RWPE2 (cell line): ENCODE measurements at regions not wholly inside any gene's neighbourhood (a gene's known extent, or its start where the extent isn't known, plus 50 kb on each side); places are given as distances from the start of the nearest gene placed in this dataset.
A peak's percentile ranks its signal among the peaks of the same experiment; 100 is the strongest.

ENCODE experiments used
- ATAC-seq: fragments of 200-7000 bp; cut with Tn5 transposase; 3 replicates; pipeline ENCODE4 v1.9.1; 2021; ENCODE audit warnings: low read depth
- DNase-seq: peaks from one replicate; pipeline ENCODE4 v3.0.0-alpha.2; 2020; ENCODE audit warnings: low spot score
- H3K27ac ChIP-seq: fragments of 450-650 bp; 2 replicates; pipeline ENCODE4 v1.5.1; 2017; ENCODE audit warnings: mild to moderate bottlenecking; ENCODE audit not compliant: poor library complexity, severe bottlenecking
- H3K27me3 ChIP-seq: fragments of 250-450 bp; sonication (Bioruptor Pico); 2 replicates; pipeline ENCODE4 v1.5.1; 2021; ENCODE audit warnings: mild to moderate bottlenecking, moderate library complexity; ENCODE audit not compliant: insufficient read depth, poor library complexity, severe bottlenecking
- H3K36me3 ChIP-seq: fragments of 250-450 bp; sonication (Bioruptor Pico); 2 replicates; pipeline ENCODE4 v1.5.1; 2020; ENCODE audit warnings: low read depth, mild to moderate bottlenecking, moderate library complexity
- H3K4me1 ChIP-seq: fragments of 250-450 bp; sonication (Bioruptor Pico); 2 replicates; pipeline ENCODE4 v1.5.1; 2021; ENCODE audit warnings: mild to moderate bottlenecking, moderate library complexity; ENCODE audit not compliant: insufficient read depth, poor library complexity, severe bottlenecking
- H3K4me3 ChIP-seq: fragments of 250-450 bp; sonication (Bioruptor Pico); 2 replicates; pipeline ENCODE4 v1.5.1; 2021; ENCODE audit warnings: mild to moderate bottlenecking, moderate library complexity; ENCODE audit not compliant: severe bottlenecking
- H3K9me3 ChIP-seq: fragments of 250-450 bp; sonication (Bioruptor Pico); 2 replicates; pipeline ENCODE4 v1.5.1; 2021; ENCODE audit warnings: mild to moderate bottlenecking, moderate library complexity; ENCODE audit not compliant: severe bottlenecking
- TF ChIP-seq, protein P1 (sequence below): fragments of 450-650 bp; IDR thresholded peaks from one replicate; pipeline ENCODE4 v1.5.1; 2017; ENCODE audit warnings: mild to moderate bottlenecking, moderate library complexity; ENCODE audit not compliant: poor library complexity, severe bottlenecking

DNA sequence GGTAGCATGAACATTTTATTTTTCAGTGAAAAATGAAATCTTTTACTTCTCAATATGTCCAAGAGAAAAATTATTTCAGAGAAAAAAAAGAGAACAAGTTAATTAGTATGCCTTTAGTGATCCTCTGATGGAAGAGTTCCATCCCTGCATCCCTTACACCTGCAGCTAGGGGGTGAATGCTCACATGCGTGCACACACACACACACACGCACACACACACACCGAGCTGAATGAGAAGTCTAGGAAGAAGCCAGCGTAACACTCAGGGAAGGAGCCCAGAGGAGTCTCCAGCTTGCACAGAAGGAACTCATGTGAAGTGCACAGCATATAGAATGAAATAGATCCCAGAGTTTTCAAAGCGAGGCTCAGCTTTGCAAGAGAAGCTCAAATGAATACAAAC, 510.5 kb downstream of the IRS2 start:
- no peaks in the 10 kb centered on the region for H3K9me3 ChIP-seq
- H3K27ac ChIP-seq = peak overlapping the region; percentile 96
- peaks cover 32% of the 10 kb centered on the region for H3K36me3 ChIP-seq
- no peak overlapping the region for H3K4me3 ChIP-seq
- no peak for ATAC-seq
- no peaks in the 10 kb centered on the region for H3K27me3 ChIP-seq
- DNase-seq = no peak
- H3K4me1 ChIP-seq = peaks cover 40% of the 10 kb centered on the region
- TF ChIP-seq, protein P1, sequence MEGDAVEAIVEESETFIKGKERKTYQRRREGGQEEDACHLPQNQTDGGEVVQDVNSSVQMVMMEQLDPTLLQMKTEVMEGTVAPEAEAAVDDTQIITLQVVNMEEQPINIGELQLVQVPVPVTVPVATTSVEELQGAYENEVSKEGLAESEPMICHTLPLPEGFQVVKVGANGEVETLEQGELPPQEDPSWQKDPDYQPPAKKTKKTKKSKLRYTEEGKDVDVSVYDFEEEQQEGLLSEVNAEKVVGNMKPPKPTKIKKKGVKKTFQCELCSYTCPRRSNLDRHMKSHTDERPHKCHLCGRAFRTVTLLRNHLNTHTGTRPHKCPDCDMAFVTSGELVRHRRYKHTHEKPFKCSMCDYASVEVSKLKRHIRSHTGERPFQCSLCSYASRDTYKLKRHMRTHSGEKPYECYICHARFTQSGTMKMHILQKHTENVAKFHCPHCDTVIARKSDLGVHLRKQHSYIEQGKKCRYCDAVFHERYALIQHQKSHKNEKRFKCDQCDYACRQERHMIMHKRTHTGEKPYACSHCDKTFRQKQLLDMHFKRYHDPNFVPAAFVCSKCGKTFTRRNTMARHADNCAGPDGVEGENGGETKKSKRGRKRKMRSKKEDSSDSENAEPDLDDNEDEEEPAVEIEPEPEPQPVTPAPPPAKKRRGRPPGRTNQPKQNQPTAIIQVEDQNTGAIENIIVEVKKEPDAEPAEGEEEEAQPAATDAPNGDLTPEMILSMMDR = peak; percentile 32

DNA sequence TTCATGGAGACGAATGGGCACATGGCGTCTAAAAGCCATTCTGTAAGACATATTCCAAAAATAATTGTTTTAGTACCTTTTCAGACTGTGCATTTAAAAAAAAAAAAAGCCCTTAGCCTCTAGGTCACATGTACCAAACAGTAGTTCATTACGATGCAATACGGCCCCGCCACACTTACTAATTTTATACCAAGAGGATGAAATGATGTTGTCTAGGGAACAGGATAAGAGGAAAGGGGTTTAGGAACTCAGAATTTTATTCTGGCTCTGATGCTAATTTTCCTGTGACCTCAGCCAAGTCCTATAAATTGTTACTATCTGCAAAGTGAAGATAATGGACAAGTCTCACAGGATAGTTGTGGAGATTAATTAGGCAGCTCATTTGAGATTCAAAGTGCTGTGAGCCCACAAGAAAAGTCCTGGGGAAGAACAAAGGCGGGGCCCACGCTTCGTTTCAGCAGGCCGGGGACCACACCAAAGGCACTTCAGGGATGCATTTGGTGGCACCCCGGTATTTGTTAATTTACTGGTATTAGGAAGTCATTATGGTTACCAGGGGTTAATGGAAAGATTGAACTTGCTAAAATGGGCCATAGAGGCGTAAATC, 511.1 kb downstream of the IRS2 start:
- Histone ChIP-seq H3K4me1 (peaks cover 41% of the 10 kb centered on the region), H3K27me3 (no peaks in the 10 kb centered on the region), H3K4me3 (no peak overlapping the region), H3K27ac (peak overlapping the region; percentile 96), H3K36me3 (peaks cover 34% of the 10 kb centered on the region), H3K9me3 (no peaks in the 10 kb centered on the region)
- ATAC-seq (no peak), DNase-seq (no peak)
- TF ChIP-seq, protein P1 = no peak

DNA sequence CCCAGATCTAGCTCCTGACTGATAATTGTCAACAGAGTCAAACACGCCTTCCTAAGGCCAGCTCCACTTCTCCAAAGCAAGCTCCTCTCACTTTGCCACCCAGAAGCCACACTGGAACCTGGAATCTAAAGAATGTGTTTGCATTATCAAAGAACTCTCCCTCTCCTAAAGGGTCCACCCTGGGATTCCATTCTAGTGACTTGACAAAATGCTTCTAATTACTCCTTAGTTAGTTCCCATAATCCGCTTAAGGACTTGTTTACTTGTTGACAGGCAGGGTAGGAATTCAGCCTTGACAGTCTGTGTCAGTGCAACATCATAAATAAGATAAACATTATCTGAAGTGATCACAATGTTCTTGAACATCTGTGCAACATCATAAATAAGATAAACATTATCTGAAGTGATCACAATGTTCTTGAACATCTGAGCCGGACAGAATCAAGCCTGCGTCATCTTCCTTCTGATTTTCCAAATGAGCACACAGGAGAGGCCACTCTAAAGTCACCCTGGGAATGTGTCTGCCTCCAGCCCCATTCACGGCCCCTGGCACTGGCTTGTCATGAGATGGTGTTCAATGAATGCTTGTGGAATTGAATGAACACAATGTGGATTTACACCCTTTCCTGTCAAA, 512.1 kb downstream of the IRS2 start:
- H3K36me3 ChIP-seq = peaks cover 37% of the 10 kb centered on the region
- H3K27me3 ChIP-seq = no peaks in the 10 kb centered on the region
- peak; percentile 17 for ATAC-seq
- H3K27ac ChIP-seq = peak overlapping the region; percentile 96
- no peaks in the 10 kb centered on the region for H3K9me3 ChIP-seq
- H3K4me1 ChIP-seq = peaks cover 45% of the 10 kb centered on the region
- DNase-seq = no peak
- TF ChIP-seq, protein P1 = no peak
- no peak overlapping the region for H3K4me3 ChIP-seq

DNA sequence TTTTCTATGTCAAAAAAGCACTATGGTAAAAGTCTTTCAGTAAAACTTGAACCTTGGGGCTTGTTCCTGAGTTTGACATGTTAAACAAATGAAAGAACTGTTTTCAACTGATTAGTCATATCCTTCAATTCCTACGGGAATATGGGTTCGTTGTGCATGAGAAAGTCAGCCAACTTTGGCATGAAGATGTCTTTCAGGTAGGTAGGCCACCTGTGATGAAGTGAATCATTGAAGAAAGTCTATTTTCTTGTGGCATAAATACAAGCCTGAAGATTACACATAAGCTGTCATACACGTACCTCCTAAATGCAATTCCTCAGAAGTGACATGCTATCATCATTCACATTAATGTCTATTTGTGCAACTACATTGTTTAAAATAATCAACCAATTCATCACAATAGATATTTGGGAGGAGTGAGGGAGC, 513.0 kb downstream of the IRS2 start:
- Histone ChIP-seq H3K27me3 (no peaks in the 10 kb centered on the region), H3K27ac (peak overlapping the region; percentile 96), H3K4me1 (peaks cover 47% of the 10 kb centered on the region), H3K4me3 (peak overlapping the region; percentile 25), H3K36me3 (peaks cover 44% of the 10 kb centered on the region), H3K9me3 (no peaks in the 10 kb centered on the region)
- DNase-seq (no peak), ATAC-seq (peak; percentile 13)
- TF ChIP-seq, protein P1 = no peak
